SHP77 (cell line): ENCODE measurements at regions not wholly inside any gene's neighbourhood (a gene's known extent, or its start where the extent isn't known, plus 50 kb on each side); places are given as distances from the start of the nearest gene placed in this dataset.
A peak's percentile ranks its signal among the peaks of the same experiment; 100 is the strongest.

Experiments used
- DNase-seq, 2 experiments: peaks; one replicate each; lab custom pipeline; 2025; lab: John Stamatoyannopoulos, UW

- DNase-seq, result no peak
Measured at GRCh38 chr18:27899893-27900292, 277.0 kb downstream of the CDH2 start.

DNA sequence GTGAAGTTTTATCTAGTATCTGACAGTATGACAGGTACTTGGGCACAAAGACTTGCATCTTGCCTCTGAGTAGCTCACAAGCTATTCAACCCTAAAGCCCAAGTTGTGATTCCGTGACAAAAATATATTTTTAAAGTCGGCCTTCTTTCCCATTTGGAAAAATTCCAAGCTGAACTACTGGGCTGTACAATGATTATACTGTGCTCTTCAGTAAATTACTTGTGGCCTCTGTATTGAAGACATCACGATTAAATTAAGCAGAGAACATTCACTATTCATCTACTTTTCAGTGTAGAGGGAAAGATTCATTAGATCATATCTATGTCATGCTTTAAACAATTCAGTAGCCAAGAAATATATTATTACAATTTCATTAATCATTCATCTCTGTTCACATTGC is 282.2 kb downstream of the CDH2 start:
- DNase-seq, result no peak

DNA sequence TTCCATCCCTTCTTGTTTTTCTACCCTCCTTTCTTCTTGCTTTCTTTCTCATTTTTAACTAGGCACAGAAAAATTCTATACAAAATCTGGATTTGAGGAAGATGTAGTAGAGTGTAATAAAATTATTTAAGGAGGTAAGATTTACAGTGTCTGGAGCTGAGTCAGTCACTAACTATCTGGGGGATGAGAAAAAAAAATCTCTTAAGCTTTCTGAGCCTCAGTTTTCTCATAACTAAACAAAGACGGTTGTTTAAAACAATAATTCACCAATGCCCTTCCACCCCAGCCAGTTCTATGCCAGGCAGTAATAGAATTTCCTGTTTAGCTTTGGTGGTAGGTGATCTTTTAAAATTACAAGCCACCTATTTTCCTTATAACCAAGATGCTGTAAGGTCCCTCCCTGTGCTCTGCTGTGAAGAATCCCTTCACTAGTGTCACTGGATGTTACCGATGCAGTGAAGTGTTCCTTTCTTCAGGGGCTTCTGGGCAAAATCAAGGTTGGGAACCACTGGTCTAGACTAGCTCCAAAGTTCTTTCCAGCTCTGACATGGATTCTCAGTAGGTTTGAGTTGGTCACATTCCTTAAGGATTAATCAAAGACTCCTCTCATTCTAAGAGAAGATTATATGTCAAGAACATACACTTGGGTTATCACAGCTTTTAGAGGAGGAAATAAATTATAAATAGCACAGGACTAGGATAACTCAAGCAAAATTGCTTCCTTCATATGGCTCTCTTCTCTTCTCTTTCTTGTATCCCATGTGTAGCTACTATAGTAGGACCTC is 289.0 kb downstream of the CDH2 start:
- no peak for DNase-seq

DNA sequence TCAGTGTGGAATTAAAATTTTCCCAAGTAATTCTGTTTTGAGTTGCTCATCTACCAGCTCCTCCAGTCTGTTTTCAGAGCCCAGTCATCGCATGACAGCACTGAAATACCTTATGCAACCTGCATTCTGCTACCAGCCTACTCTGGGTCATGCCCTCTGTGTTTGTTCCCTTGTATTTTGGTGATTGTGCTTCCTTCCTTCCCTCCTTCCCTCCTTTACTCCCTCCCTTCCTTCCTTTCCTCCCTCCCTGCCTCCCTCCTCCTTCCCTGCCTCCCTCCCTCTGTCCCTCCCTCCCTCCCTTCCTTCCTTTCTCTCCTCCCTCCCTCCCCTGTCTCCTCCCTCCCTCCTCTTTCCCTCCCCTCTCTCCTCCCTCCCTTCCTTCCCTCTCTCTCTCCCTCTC is 289.6 kb downstream of the CDH2 start:
- no peak for DNase-seq

DNA sequence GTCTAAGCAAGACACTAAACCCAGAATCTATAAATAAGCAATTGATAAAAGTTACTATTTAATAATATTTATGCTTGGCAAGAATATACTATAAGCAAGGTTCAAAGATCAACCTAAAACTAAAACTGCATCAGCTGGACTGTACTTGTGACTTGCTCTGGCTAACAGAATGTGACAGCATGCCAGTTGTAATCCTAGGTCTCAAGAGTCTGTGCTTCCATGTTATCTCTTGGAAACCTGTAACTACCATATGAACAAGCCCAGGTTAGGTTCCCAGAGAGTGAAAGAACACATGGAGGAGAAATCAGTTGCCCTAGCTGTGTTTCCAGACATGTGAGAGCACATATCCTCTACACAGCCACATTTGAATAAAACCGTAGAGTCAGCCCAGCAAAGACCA is 297.4 kb downstream of the CDH2 start:
- no peak for DNase-seq

DNA sequence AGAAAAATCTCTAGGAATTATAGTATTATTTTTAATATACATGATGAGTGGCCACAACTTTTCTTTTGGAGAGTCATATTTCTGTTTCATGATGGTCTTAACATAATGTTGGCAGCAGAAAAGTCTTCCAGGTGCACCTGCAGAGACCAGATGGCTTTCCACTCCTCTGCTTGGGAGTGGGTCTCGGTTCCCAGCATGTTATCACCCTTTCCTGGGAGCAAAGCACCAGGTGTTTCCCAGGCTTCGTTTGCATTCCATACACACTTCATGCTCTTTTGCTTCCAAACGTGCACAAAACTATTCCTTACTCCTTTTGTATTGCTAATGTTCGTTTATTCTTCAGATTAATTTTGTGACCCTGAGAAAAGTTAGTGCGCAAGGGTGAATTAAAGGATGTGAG is 305.2 kb downstream of the CDH2 start:
- DNase-seq, result peak; percentile 57 to 68

- no peak for DNase-seq
Measured at GRCh38 chr18:27869735-27870134, 307.2 kb downstream of the CDH2 start.

- no peak for DNase-seq
Measured at GRCh38 chr18:27865431-27865830, 311.5 kb downstream of the CDH2 start.

DNA sequence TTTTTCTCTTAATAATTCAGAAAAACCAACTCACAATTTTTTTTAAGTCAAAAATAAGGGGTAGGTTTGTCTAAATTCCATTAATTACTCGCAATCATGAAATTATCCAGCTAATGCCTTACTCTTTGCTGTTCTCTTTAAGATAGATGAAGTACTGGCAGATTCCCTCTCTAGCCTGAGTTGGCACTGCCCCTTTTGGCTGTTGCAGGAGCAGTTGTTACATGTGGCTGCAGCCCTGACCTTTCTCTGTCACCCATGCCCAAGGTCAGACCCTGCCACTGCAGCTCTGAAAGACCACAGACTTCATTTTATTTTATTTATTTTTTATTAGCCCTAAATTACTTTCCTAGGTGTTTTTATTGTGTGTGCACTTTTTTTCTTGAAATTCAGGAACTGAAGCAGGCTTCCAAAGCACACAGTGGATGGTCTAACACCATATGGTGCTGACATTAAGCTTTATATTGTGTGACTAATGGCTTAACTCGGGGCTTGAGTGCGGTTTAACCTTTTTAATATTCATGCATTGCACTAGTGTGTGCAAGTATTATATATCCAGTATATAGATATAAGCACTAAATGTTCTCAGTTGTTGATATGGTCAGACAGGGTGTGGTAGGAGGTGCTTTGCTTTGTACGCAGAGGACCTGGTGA is 313.0 kb downstream of the CDH2 start:
- no peak for DNase-seq

- no peak for DNase-seq
Measured at GRCh38 chr18:27862041-27862682, 314.8 kb downstream of the CDH2 start.

GRCh38 chr18:27861539-27861938 is 315.4 kb downstream of the CDH2 start:
- peak; percentile 71 to 86 for DNase-seq

DNA sequence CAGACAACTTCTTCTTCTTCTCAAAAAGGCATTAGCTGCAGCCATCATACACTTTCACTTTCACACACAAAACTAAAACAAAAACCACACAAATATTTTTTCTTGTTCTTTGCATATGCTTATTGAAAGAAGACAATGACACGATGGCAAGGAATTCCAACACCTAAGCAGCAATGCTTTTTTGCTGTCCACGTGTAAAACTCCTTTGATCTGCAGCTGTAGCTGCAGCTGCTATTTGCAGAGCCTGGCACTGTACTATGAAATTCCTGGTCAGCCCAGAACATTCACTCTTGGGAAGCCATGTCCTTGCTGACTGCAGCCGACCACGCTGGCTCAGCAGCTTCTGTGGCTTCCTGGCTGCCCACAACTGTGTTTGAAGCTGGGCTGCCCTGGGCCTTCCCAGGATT is 316.2 kb downstream of the CDH2 start:
- peak; percentile 43 to 75 for DNase-seq

DNA sequence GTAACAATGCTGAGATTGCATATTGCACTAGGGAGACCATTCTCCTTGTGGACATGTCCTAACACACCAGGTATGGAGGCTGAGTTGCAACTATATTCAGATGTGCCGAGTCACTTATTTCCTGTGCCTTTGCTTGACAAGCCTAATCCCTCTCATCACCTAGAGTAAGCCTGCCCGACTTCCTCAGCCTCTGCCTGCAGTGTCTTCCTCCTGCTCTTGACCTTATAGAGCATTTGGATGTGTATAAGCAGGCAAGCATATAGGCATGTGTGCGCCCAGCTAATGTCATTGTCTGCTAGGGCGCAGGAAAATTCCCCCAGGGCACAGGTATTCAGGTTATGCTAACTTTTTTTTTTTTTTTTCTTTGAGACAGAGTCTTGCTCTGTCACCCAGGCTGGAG is 316.9 kb downstream of the CDH2 start:
- no peak for DNase-seq

- DNase-seq, result no peak
Measured at GRCh38 chr18:27856820-27857219, 320.1 kb downstream of the CDH2 start.

DNA sequence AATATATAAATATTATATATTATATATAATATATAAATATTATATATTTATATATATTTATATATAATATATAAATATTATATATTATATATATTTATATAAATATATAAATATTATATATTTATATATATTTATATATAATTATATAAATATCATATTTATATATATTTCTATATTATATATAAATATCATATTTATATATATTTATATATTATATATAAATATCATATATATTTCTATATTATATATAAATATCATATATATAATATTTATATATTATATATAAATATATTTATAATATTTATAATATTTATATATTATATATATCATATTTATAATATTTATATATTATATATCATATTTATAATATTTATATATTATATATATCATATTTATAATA is 321.4 kb downstream of the CDH2 start:
- no peak for DNase-seq

GRCh38 chr18:27854631-27855030 is 322.3 kb downstream of the CDH2 start:
- no peak for DNase-seq

DNA sequence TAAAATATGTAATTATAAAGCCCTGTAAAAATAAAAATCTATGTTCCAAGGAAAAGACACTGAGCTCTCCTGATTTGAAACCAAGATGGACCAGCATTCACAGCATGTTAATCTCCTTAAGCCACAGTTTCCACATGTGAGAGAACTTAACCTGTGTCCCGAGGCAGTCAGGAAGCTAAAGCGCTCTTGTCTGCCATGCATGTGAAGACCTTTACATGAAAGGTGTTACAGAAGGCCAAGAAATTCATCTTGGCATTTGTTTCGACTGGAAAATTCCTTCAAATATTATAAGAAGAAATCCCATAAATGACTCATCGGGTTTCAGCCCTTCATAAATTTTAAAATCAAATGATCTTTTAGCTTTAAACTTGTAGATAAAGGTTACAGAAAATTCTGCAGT is 328.6 kb downstream of the CDH2 start:
- no peak for DNase-seq

GRCh38 chr18:27847412-27847811 is 329.5 kb downstream of the CDH2 start:
- no peak for DNase-seq

DNA sequence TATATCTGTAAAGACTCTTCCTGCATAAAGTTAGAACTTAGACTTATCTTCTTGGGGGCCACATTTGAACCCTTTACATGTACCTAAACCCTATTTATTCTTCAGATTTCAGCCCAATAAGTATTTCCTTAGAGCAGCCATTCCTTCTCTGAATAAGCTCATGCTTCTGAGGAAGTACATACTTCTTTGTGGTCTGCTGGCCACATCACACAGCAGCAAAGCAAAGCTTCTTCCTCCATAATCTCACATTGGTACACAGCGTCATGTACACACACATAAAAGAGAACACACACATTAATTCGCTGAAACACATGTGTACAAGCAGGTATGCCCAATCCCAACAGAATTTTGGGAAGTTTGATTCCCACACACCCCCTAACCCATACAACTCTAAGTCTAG is 331.0 kb downstream of the CDH2 start:
- DNase-seq, result no peak

GRCh38 chr18:27843783-27844777 is 332.9 kb downstream of the CDH2 start:
- no peak for DNase-seq

DNA sequence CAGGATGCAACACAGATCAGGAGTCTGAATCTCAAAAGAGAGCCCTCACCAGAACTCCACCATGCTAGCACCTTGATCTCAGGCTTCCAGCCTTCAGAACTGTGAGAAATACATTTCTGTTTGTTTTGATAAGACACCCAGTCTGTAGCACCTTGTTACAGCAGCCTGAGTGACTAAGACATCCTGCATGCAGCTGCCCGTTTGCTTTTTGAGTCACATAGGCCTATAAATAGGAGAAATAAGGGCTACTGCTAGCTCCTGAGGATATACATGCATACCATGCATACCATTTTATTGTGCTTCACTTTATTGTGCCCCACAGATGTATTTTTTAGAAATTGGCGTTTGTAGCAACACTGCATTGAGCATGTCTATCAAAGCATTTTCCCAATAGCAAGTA is 337.8 kb downstream of the CDH2 start:
- no peak for DNase-seq

GRCh38 chr18:27838225-27838624 is 338.7 kb downstream of the CDH2 start:
- no peak for DNase-seq
